ENCODE measurements at regions not wholly inside any gene's neighbourhood (a gene's known extent, or its start where the extent isn't known, plus 50 kb on each side); places are given as distances from the start of the nearest gene placed in this dataset.

GRCh38 chr20:23229989-23230388, 120.6 kb upstream of the NXT1 start:
- TF ChIP-seq CTCF (conservative IDR thresholded peaks at IDR 0.05) (no peak), ZFX (IDR thresholded peaks at IDR 0.05) (no peak)
